HG02884 (cell line): ENCODE measurements at regions not wholly inside any gene's neighbourhood (a gene's known extent, or its start where the extent isn't known, plus 50 kb on each side); places are given as distances from the start of the nearest gene placed in this dataset.

Source experiments
- ATAC-seq: cut with Tn5 transposase; IDR thresholded peaks from one replicate; pipeline ENCODE4 v1.9.1; 2021; ENCODE audit warnings: mild to moderate bottlenecking, moderate library complexity; ENCODE audit not compliant: unreplicated experiment

- ATAC-seq: no peak
Measured at GRCh38 chr6:134117409-134117808, 65.0 kb upstream of the SLC2A12 start.

GRCh38 chr6:134115715-134116074 is 63.3 kb upstream of the SLC2A12 start:
- ATAC-seq: no peak

- ATAC-seq: no peak
Measured at GRCh38 chr6:134114918-134115714, 62.7 kb upstream of the SLC2A12 start.

- ATAC-seq: no peak
Measured at GRCh38 chr6:134114489-134114888, 62.1 kb upstream of the SLC2A12 start.

GRCh38 chr6:134111726-134112125 is 59.3 kb upstream of the SLC2A12 start:
- ATAC-seq: no peak

GRCh38 chr6:134111062-134111677 is 58.7 kb upstream of the SLC2A12 start:
- ATAC-seq: peak; percentile 66

- ATAC-seq: no peak
Measured at GRCh38 chr6:134106702-134107101, 54.3 kb upstream of the SLC2A12 start.

GRCh38 chr6:134105940-134106339 is 53.5 kb upstream of the SLC2A12 start:
- ATAC-seq: no peak

- no peak for ATAC-seq
Measured at GRCh38 chr6:134103006-134103405, 50.6 kb upstream of the SLC2A12 start.
